HG02588 (cell line): ENCODE measurements at regions not wholly inside any gene's neighbourhood (a gene's known extent, or its start where the extent isn't known, plus 50 kb on each side); places are given as distances from the start of the nearest gene placed in this dataset.
A peak's percentile ranks its signal among the peaks of the same experiment; 100 is the strongest.

ENCODE experiments used
- ATAC-seq: cut with Tn5 transposase; IDR thresholded peaks from one replicate; pipeline ENCODE4 v1.9.1; 2021; ENCODE audit warnings: mild to moderate bottlenecking, moderate library complexity; ENCODE audit not compliant: unreplicated experiment

DNA sequence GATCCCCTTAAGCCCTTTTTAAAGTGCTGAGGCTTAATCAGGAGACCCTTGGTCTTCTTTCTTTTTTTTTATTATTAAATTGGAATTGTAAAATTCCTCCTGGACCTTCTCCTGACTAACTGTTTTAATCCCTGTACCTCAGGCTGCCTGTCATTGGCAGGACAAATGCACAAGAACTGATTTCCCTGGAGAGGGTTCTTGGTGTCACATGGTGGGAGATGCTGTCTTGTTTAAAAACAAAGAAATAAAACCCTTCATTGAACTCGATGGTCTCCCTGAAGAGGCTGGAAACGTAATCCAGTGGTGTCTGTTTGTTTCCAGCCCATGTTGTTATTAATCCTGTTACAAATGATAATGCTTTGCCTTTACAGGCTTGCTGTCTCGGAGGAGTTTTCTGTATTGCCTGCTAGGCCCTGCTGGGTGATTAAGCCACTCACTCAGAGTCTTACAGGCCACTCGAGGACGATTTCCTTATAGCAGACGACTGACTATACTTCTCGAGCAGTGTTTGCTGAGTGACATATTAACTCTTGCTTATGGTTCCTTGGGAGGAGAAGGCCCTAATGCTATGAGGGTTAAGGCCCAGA, 100.5 kb upstream of the MGAT5 start:
- no peak for ATAC-seq

DNA sequence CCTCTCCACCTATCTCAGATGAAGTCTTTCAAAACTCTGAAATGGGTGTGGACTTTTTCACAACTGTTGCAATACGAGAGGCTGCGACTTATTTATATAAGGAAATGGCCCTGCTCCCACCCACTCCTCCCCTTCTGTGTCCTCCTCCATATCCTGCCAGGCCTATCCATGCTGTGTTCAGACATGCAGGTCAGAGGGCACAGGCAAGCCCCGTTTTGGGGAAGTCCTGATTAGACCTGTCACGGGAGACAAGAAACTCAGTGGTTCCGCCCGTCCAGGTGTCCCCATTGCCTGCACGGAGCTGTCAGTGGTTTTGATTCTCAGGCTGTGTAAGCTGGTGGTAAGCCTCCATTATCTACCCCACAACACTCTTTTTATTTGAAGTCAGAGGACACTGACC, 99.6 kb upstream of the MGAT5 start:
- ATAC-seq, result peak; percentile 40

DNA sequence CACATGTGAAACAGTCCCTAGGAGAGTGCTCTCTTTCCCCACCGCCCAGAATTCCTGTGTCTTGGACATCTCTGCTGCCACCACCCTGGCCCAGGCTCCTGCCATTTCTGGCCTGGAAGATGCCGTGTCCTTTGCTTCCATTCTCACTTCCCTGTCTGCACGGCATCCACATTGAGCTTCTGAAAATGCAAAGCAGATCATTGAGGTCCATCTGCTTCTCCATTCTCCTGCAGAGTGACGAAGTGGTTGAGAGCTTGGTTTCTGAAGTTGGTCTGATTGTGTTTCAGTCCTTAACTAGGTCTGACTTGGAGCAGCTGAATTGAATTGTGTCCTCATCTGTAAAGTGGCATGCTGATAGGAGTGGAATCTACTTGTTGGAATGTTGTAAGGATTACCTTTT, 98.7 kb upstream of the MGAT5 start:
- peak; percentile 77 for ATAC-seq

DNA sequence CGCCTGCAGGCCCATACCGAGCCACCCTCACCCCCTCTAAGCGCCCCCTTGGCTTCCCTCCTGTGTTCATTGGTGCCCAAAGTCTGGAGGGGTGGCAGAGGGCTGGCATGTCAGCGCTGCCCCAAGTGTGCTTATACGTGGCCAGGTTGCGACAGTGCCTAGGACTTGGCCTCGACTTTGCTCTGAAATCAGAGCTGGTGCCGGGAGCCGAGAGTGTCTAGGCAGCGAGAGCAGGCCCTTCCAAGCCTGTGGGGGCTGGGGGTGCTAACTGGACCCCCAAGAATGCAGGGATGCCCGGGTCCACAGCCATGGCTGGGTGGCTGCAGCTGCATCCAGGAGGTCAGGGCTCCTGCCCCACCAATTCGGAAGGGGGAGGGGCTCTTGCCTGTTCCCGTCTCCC, 95.6 kb upstream of the MGAT5 start:
- no peak for ATAC-seq

DNA sequence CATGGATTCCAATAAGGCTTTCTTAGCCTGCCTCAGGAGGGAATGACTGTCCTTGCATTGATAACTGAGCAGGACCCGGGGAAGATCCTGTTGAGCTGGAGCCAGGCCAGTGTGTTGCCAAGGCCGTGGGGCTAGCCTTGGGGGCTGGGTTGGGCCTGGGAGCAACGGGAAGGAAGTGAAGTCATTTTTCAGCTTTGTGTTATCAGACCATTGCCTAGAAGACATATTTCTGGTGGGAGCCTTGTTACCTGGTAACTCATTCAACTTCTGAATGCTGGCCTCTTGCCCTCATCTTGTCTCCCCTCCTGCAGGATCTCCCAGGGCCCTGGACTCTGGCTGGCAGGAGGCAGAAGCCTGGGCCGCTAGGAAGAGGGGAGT, 92.7 kb upstream of the MGAT5 start:
- no peak for ATAC-seq

GRCh38 chr2:134163336-134163735, 90.5 kb upstream of the MGAT5 start:
- ATAC-seq, result no peak

DNA sequence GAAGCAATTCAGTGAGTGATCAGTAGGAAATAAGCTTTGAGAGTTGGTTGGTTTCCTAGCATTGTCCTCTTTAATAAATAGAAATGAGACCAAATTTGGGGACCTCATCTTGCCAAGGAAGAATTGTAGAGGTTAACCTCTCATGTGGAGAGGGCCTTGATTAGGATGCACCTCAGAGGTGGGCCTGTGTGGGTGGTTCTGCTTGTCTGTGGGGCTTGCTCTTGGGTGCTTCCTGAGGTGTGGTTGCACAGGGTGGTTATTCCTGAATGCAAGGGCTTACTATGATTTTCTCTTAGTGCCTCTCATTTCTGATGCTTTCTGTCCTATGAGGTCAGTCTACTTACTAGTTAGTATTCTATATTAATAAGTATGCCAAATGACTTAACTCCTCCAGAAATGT, 89.6 kb upstream of the MGAT5 start:
- ATAC-seq, result no peak

GRCh38 chr2:134167015-134167414, 86.9 kb upstream of the MGAT5 start:
- ATAC-seq, result no peak

- peak; percentile 45 for ATAC-seq
Observed at GRCh38 chr2:134169788-134170187, 84.1 kb upstream of the MGAT5 start.

DNA sequence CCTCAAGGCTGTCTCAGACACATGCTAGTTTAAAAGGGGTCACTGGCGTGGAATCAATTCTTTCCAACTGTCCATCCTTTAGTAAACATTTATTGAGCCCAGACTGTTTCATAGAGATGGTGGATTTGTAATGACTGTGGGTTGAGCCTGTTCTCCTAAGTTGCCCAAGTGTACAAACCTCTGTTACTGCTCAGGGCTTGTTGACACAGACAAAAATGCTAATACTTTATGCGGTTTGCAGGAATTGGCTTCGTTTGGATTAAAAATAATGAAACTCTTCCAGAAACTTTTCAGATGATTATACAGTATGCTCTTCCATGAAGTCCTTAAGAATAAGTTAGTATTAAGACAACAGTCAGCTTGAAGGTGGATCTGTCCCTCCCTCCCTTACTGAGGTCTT, 83.6 kb upstream of the MGAT5 start:
- no peak for ATAC-seq

DNA sequence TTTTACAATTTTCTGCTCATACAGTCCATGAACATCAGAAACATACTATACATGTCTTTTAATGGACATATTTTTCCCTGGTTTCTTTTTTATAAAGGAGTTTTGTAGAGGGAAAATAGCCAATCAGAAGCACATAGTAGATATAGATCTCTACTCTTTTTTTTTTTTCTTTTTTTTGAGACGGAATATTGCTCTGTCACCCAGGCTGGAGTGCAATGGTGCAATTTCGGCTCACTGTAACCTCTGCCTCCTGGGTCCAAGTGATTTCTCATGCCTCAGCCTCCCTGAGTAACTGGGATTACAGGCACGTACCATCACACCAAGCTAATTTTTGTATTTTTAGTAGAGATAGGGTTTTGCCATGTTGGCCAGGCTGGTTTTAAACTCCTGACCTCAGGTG, 83.2 kb upstream of the MGAT5 start:
- ATAC-seq, result no peak

DNA sequence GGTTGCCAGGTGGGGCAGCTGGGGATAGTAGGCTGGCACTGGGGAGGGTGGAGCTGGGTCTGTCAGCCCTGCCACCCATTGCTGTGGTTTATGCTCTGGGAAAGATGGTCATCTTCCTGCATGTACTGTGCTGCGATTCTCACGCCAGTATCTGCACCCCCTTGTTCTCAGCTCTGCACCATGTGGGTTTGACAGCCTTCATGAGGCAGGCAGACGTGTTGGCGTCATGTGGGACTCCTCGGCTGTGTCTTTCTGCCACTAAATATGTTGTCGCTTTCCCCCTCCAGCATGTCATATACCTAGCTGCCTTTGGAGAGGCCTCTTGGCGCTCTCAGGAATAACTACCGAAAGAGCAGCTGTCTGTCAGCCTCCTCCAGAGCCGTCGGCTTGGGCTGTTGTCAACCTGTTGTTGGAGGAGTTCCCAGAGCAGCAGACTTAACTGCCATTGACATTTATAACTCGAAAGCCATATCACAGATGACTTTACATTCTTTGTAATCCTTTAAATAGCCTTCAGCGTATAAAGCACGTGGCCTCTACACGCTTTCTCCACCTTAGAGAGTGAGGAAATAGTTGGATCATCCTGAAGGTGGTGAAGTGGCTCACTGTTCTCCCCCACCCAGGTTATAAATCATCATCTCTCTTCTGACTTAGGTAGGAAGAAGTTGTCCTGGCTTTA, 80.4 kb upstream of the MGAT5 start:
- no peak for ATAC-seq

DNA sequence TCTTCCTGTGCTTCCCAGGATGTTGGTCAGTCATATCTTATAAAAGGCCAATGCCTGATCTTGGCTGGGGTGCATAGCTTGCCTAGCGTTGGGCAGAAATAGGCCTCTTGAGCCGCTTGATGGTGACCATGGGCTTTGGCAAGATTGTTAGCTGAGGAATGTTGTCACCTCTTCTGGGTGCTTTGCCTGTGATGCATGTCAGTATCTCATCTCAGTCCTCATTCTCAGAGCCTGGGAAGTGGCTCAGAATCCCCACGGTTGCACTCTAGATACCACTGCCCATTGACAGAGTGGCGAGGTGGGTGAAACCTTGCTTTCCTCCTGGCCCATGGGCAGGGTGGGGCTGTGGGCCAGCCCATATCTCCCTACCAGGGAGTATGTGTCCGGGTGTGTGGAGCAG, 79.2 kb upstream of the MGAT5 start:
- no peak for ATAC-seq

- ATAC-seq, result no peak
Observed at GRCh38 chr2:134175834-134176233, 78.0 kb upstream of the MGAT5 start.

DNA sequence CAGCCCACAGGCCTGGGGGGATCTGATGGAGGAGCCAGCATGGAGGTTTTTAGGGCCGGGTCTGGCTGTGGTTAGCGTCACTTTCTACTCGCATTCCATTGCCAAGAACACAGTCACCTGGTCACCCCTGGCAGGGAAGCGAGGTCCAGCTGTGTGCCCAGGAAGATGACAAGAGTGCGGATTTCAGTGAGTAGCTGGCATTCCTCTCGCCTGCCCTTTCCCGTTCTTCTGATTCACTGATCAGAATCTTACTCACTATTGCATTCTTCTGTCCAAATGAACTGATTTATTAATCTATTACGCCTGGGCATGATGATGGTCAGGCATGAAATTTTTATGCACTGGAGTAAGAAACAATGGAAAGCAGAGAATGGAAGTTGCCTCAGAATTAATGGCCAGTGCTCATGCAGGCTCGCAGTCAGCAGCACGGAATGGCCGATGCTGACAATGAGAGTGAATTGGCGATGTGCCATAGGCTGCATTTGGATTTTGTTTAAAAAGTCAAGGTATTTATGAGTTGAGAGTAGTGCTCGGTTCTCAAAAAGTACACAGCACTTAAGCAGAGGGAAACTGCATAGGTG, 76.4 kb upstream of the MGAT5 start:
- no peak for ATAC-seq

DNA sequence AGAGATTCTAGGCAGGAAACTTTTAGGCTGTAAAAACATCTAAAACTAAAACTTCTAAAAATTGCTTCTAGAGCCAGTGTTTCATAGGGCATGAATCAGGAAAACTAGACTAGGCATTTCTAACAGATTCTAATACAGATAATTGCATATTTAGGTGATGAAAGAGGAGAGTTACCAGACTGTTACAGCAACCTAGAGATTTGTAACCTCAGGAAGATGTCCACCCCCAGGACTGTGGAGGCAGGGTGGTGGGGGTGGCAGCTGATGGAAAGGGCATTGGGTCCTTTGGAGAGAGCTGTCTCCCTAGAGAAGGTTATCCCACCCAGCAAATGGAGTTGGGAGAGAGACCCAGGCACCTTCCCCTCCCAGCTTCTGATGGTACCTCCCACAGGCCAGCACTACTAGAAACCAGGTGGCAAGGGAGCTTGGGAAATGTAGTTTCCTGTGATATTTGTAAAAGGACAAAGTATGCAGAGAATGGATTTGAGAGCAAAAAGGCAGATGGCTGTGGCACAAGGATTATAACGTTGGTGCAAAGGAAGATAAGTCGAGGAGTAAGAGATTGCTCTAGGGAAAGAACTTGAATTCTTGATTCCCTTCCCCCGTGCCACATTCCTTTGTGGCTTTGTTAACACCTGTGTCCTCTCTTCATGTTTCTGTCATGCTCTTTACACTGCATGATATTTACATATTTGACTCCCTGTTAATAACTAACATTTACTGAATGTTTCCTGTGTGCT, 75.6 kb upstream of the MGAT5 start:
- ATAC-seq, result peak; percentile 50

DNA sequence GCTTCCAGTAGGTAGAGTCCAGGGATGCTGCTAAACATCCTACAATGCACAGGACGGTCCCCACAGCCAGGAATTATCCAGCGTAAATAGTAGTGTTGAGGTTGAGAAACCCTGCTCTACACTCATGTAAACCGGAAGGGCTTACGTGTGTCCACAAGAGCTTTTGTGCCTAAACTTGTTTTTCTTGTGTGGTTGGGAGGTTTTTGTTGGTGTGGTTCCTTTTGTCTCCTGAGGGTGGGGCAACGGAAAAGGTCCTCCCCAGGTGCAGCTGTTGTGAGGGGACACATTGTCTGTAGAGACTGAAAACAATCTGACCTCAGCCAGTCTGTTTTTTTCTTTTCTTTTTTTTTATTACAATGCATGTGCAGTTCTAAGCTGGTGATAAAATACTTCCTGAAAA, 72.7 kb upstream of the MGAT5 start:
- no peak for ATAC-seq

DNA sequence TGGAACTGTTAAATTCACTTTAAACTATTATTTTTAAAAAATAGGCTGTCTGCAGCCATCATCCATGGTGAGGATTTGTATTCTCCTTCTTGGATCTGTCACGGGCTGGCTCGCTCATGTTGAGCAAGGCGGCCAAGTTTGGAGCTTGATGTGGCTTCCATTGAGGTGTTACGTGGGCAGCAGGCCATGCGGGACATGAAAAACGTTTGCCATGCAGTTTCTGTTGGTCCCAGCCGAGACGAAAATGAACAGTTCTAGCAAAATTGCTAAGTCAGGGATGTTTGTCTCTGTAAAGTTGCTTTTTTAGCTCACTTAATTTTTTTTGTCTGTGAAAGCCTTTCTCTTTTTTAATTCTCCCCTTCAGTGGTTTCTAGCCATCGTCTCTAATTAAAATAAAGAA, 70.2 kb upstream of the MGAT5 start:
- no peak for ATAC-seq

DNA sequence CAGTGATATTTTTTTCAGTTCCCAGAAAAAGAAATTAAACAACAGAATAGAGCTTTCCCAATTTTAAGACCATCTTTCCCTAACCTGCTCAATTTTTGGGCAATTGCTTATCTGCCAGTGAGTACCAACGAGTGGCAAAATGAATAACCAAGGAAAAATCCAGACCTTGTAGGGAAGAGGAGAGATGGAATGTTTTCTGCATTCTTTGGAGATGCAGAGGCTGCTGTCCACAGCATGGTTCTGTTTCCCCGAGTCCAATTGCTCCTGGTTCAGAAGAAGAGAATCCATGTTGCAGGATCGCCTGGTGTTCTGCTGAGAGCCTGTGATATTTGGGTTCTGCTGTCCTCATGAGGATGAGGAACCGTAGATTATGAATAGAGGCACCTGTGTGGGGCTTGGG, 68.2 kb upstream of the MGAT5 start:
- no peak for ATAC-seq

DNA sequence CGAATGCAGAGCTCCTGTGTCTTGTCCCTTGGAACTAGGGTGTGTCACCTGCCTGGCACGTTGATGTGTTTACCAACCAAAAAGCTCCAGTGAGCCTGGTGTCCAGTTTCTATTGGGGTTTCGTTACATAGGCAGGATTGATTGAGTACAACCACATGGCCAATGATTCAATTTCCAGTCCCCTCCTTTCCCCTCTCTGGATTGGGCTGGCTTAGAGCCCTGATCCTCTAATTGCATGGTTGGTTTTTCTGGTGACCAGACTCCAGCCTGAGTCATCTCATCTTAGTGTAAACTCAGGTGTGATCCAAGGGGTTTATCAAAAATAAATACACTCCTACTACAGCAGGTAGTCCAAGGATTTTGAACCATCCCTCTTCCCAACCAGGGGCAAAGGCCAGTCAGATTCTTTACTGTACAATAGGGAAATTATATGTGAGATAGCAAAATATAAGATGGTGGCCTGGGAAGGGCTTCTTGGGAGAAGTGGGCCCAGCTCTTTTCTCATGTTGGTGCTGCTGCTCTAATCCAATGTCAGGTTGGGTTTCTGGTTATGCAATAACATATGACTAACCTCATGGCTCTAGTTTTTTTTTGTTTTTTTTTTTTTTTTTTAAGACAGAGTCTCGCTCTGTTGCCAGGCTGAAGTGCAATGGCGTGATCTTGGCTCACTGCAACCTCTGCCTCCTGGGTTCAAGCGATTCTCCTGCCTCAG, 64.7 kb upstream of the MGAT5 start:
- no peak for ATAC-seq

- ATAC-seq, result no peak
Observed at GRCh38 chr2:134190062-134190806, 63.6 kb upstream of the MGAT5 start.
